VCaP (cell line): ENCODE measurements at regions not wholly inside any gene's neighbourhood (a gene's known extent, or its start where the extent isn't known, plus 50 kb on each side); places are given as distances from the start of the nearest gene placed in this dataset.

Experiments used
- H3K27ac ChIP-seq: fragments of 450-650 bp; 2 replicates; pipeline ENCODE4 v1.5.1; 2017
- CTCF ChIP-seq: fragments of 450-650 bp; conservative IDR thresholded peaks from 2 replicates; pipeline ENCODE4 v1.5.1; 2017; ENCODE audit warnings: mild to moderate bottlenecking, moderate library complexity

GRCh38 chr12:107480836-107481608 is 204.6 kb upstream of the PWP1 start:
- H3K27ac ChIP-seq = no peak overlapping the region
- no peak for TF ChIP-seq CTCF

GRCh38 chr12:107484230-107484629 is 201.4 kb upstream of the PWP1 start:
- no peak overlapping the region for H3K27ac ChIP-seq
- TF ChIP-seq CTCF = no peak

GRCh38 chr12:107484941-107485340 is 200.7 kb upstream of the PWP1 start:
- peak overlapping the region; percentile 60 for H3K27ac ChIP-seq
- TF ChIP-seq CTCF = no peak

GRCh38 chr12:107485731-107486130 is 199.9 kb upstream of the PWP1 start:
- peak overlapping the region; percentile 60 for H3K27ac ChIP-seq
- TF ChIP-seq CTCF = no peak

GRCh38 chr12:107486140-107486892 is 199.3 kb upstream of the PWP1 start:
- TF ChIP-seq CTCF = no peak
- H3K27ac ChIP-seq = peak overlapping the region; percentile 60

- no peak for TF ChIP-seq CTCF
Observed at GRCh38 chr12:107487011-107487680, 198.5 kb upstream of the PWP1 start.

GRCh38 chr12:107488666-107489065 is 196.9 kb upstream of the PWP1 start:
- H3K27ac ChIP-seq = no peak overlapping the region
- no peak for TF ChIP-seq CTCF

More at GRCh38 chr12:107487011-107487680, 198.5 kb upstream of the PWP1 start:
- H3K27ac ChIP-seq = peak overlapping the region; percentile 60
